ENCODE measurements at regions not wholly inside any gene's neighbourhood (a gene's known extent, or its start where the extent isn't known, plus 50 kb on each side); places are given as distances from the start of the nearest gene placed in this dataset.
A peak's percentile ranks its signal among the peaks of the same experiment; 100 is the strongest.

GRCh38 chr20:16671753-16672152 is 58.1 kb upstream of the SNRPB2 start:
- no peak for TF ChIP-seq YY1 (IDR thresholded peaks at IDR 0.05; ENCODE audit: low read depth)
- no peak for TF ChIP-seq CTCF (IDR thresholded peaks at IDR 0.05)
- TF ChIP-seq EP300 (IDR thresholded peaks at IDR 0.05; ENCODE audit: borderline replicate concordance in 1 of 2, low read depth in 1 of 2, low read length in 1 of 2) = peak in 1 of 2 experiments; percentile 88; a peak in 2 of 4 replicates
- no peak for TF ChIP-seq GABPA (IDR thresholded peaks at IDR 0.05; ENCODE audit: low read depth)
- TF ChIP-seq POLR2AphosphoS5 (IDR thresholded peaks at IDR 0.05; ENCODE audit: low read depth, low read length) = no peak
- TF ChIP-seq MAX (IDR thresholded peaks at IDR 0.05; ENCODE audit: low read depth) = no peak
- no peak for TF ChIP-seq PBX3 (IDR thresholded peaks at IDR 0.05)

All from SK-N-SH (cell line).